ENCODE measurements at regions not wholly inside any gene's neighbourhood (a gene's known extent, or its start where the extent isn't known, plus 50 kb on each side); places are given as distances from the start of the nearest gene placed in this dataset.

DNA sequence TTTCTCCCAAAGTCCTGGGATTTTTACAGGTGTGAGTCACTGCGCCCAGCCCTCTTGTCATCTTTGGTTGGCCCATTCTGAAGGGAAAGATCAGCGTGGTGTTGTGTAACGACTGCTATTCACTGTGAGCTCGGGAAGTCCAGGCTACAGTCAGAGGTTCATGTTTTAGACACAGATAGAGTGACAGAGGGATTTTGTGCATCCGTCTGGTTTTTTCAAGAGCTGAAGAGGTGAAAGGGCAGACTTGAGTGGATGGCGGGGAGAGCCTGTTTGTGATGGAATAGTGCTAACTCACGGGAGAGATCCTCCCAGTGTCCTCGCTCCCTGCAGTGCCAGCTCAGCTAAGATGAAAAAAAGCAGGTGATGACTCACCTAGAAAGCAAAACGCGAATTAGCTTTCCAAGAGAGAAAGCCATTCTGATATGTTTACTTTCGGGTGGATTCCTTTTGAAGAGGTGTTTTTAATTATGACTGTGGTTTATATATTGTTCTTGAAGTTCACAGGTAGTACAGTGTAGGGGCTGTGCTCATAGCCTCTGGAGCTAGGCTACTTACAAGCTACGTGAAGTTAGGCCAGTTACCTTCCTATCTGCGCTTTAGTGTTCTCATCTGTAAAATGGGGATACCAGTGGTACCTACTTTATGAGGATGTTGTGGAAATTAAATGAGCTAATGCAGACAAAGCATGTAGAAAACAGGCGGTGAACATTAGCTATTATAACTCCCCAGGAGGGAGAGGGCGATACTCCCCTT, 67.2 kb downstream of the C11orf91 start:
- H3K4me1 ChIP-seq (ENCODE audit: control insufficient read depth in 1 of 2, insufficient read depth in 1 of 2, low read depth in 1 of 2, low read length in 1 of 2), result peaks cover 15 to 21% of the 10 kb centered on the region in 2 experiments
- H3K9me3 ChIP-seq, result no peaks in the 10 kb centered on the region
- H3K27ac ChIP-seq, result no peak overlapping the region
- H3K27me3 ChIP-seq, result peaks cover 4% of the 10 kb centered on the region
- H3K4me3 ChIP-seq (ENCODE audit: low read depth in 1 of 2, low read length in 1 of 2), result no peak overlapping the region
- TF ChIP-seq, protein P1, sequence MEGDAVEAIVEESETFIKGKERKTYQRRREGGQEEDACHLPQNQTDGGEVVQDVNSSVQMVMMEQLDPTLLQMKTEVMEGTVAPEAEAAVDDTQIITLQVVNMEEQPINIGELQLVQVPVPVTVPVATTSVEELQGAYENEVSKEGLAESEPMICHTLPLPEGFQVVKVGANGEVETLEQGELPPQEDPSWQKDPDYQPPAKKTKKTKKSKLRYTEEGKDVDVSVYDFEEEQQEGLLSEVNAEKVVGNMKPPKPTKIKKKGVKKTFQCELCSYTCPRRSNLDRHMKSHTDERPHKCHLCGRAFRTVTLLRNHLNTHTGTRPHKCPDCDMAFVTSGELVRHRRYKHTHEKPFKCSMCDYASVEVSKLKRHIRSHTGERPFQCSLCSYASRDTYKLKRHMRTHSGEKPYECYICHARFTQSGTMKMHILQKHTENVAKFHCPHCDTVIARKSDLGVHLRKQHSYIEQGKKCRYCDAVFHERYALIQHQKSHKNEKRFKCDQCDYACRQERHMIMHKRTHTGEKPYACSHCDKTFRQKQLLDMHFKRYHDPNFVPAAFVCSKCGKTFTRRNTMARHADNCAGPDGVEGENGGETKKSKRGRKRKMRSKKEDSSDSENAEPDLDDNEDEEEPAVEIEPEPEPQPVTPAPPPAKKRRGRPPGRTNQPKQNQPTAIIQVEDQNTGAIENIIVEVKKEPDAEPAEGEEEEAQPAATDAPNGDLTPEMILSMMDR (IDR thresholded peaks at IDR 0.05), result no peak
- H3K36me3 ChIP-seq, result no peaks in the 10 kb centered on the region

DNA sequence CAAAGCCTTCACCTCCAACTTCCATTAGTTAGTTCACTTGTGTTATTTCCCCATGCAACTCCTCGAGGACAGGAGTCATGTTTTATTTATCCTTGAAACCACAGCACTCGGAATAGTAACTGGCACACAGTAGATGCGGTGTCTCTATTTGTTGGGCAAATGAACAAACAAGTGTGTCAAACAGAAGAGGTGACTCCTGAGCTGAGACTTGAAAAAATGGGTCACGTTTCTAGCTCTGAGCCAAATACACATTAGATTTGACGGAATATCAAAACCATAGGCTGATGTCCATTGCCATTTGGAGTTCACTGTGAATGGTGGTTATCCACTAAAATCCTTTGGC, 68.9 kb downstream of the C11orf91 start:
- Histone ChIP-seq H3K27ac (no peak overlapping the region), H3K4me3 (ENCODE audit: low read depth in 1 of 2, low read length in 1 of 2) (no peak overlapping the region), H3K36me3 (no peaks in the 10 kb centered on the region), H3K4me1 (ENCODE audit: control insufficient read depth in 1 of 2, insufficient read depth in 1 of 2, low read depth in 1 of 2, low read length in 1 of 2) (peaks cover 15 to 20% of the 10 kb centered on the region in 2 experiments), H3K27me3 (peaks cover 4% of the 10 kb centered on the region), H3K9me3 (no peaks in the 10 kb centered on the region)
- TF ChIP-seq, protein P1 (IDR thresholded peaks at IDR 0.05), result no peak

DNA sequence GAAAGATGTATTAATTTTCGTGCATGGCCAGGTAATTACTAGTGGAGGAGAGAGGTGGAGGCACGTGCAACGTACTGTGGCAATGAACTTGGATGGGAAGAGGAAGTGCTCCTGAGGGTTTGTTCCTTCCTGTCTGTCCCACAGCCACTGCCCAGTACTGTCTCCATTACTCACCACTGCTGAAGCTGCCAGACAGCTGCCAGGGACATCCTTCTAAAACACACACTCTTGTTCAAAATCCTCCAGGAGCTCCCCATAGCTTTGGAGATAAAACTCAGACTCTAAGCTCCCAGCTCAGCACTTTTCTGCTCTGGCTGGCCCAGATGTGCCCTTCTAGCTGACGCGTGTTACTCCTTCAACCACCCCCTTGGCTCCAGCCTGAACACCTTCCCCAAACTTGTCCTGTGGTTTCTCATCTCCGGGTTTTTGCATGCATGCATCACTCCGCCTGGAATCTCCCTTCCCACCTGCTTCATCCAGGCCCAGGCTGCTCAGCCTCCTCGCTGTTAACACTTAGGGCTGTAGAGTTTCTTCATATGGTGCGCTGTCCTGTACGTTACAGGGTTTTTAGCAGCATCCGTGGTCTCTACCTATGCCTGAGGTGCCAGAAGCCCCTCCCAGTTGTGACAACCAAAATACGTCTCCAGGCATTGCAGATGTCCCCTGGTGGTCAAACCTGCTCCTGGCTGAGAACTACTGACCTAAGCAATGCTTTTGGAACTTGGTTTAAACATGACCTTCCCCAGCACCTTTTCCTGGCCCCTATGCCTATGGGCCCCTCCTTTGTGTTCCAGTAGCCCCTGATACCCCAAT, 69.5 kb downstream of the C11orf91 start:
- Histone ChIP-seq H3K4me1 (ENCODE audit: control insufficient read depth in 1 of 2, insufficient read depth in 1 of 2, low read depth in 1 of 2, low read length in 1 of 2) (peaks cover 12 to 14% of the 10 kb centered on the region in 2 experiments), H3K27ac (no peak overlapping the region), H3K4me3 (ENCODE audit: low read depth in 1 of 2, low read length in 1 of 2) (no peak overlapping the region), H3K36me3 (no peaks in the 10 kb centered on the region), H3K27me3 (peaks cover 4% of the 10 kb centered on the region), H3K9me3 (no peaks in the 10 kb centered on the region)
- TF ChIP-seq, protein P1 (IDR thresholded peaks at IDR 0.05), result no peak

DNA sequence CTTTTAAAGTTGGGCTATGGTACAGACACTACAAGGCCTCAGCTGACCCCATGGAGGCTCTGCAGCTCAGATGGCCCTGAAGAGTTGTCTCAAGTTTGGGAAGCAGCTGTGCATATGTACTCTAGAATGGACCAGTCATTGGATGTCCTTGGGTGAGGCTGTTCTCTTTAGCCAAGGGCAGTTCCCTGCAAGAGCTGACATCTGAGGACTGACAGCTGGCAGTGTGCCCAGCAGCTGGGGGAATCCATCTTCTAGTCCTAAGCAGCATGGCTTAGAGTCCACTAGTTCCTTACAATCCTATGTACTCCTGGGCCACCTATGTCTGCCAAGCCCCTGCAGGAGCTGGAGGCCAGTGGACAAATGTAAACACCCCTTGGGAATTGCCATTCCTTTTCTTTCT, 76.5 kb downstream of the C11orf91 start:
- H3K9me3 ChIP-seq, result no peaks in the 10 kb centered on the region
- peaks cover 8% of the 10 kb centered on the region for H3K27me3 ChIP-seq
- no peaks in the 10 kb centered on the region for H3K4me1 ChIP-seq (ENCODE audit: control insufficient read depth in 1 of 2, insufficient read depth in 1 of 2, low read depth in 1 of 2, low read length in 1 of 2)
- H3K36me3 ChIP-seq, result no peaks in the 10 kb centered on the region
- TF ChIP-seq, protein P1 (IDR thresholded peaks at IDR 0.05), result no peak
- H3K27ac ChIP-seq, result no peak overlapping the region
- H3K4me3 ChIP-seq (ENCODE audit: low read depth in 1 of 2, low read length in 1 of 2), result no peak overlapping the region

DNA sequence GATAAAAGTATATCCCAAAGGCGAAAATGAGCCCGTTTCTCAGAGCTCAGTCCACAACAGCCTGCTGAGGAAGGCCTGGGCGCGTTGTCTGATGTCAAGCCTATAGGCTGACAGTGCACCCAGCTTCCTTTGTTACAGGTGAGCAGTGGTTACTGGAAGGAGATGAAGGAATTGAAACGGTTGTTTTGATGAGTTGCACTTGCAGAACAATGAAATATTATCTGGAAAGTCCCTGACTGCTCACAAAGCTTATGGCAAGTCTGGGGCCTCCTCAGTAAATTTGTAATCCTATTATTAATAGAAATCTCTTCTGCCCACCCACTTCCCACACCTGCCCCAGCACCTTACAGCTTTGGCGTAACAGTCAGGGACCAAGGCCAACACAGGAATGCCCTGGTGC, 77.8 kb downstream of the C11orf91 start:
- H3K27me3 ChIP-seq, result peaks cover 16% of the 10 kb centered on the region
- no peaks in the 10 kb centered on the region for H3K4me1 ChIP-seq (ENCODE audit: control insufficient read depth in 1 of 2, insufficient read depth in 1 of 2, low read depth in 1 of 2, low read length in 1 of 2)
- TF ChIP-seq, protein P1 (IDR thresholded peaks at IDR 0.05), result no peak

More for the DNA sequence above, 77.8 kb downstream of the C11orf91 start:
- no peaks in the 10 kb centered on the region for H3K36me3 ChIP-seq
- no peak overlapping the region for H3K4me3 ChIP-seq (ENCODE audit: low read depth in 1 of 2, low read length in 1 of 2)
- H3K27ac ChIP-seq, result no peak overlapping the region
- H3K9me3 ChIP-seq, result no peaks in the 10 kb centered on the region
